CD4-positive, alpha-beta T cell treated with Interleukin-6 at 100 ng/mL for 8 hours (primary cell): ENCODE measurements at regions not wholly inside any gene's neighbourhood (a gene's known extent, or its start where the extent isn't known, plus 50 kb on each side); places are given as distances from the start of the nearest gene placed in this dataset.
"Not testable (repeated sequence)": the region's sequence is repeated elsewhere in the genome, so short reads cannot be mapped to it uniquely, and the experiment has no call there.

Source experiments
- DNase-seq: peaks from one replicate; pipeline ENCODE4 v3.0.0-alpha.2; 2020; ENCODE audit warnings: mixed read lengths, low spot score

DNA sequence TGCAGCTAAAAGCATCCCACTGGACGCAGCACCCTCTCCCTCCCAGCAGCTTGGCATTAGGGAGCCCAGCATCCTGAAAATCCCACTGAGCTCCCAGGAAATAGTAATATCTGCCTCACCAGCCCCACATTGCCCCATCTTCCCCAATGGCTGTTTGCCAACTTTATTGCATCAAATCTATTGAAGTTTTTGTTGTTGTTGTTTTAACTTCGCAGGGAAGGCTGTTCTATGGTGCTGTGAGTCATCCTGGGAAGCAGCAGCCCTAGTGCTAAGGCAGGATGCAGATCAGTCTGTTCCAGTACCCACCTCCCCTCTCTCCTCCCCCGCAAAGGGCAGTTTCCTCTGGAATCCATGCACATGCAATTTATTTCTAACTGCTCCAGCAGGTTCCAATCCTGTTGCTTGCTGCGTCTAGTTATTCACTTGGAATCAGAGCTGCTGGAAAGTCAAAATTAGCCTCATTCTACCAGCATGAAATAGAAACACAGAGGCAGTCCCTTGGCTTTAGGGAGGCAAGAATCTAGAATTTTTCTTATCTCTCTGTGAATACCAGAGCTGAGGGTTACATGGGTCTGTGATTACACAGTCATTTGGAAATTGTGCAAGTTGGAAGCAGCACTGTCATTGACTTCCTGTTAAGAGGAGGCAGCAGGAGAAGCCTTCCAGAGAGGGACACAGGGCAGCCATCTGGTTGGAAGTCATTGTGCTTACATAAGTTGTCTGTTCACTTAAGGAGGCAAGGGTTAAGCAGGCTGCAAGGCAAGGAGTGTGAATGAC is 115.9 kb upstream of the CACUL1 start:
- no peak for DNase-seq

DNA sequence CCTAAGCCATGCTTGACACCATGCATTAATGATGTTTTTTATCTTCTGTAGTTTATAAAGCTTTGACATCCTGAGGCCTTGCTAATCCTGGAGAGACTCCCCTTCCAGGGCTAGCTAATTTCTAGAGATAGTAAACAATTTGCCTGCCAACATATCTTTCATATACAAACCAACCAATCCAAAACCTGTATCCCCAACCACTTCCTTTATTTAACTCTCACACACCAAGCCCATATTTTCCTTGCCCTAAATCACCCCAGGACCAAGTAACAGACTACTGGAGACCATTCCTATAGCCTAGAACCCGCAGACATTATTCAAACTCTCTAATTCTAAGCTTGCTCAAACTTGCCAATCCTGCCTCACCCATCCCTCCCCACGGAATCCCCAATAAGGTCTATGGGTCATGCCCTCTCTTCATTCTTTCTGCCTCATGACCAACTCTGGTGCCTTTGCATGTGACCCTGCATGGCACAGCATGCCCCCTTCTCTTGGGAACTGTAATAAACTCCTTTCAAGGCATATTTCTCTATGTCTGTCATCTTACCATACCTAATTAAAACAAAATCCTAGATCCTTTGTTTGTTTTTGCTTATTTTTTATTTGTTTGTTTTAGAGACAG is 116.6 kb upstream of the CACUL1 start:
- no peak for DNase-seq

DNA sequence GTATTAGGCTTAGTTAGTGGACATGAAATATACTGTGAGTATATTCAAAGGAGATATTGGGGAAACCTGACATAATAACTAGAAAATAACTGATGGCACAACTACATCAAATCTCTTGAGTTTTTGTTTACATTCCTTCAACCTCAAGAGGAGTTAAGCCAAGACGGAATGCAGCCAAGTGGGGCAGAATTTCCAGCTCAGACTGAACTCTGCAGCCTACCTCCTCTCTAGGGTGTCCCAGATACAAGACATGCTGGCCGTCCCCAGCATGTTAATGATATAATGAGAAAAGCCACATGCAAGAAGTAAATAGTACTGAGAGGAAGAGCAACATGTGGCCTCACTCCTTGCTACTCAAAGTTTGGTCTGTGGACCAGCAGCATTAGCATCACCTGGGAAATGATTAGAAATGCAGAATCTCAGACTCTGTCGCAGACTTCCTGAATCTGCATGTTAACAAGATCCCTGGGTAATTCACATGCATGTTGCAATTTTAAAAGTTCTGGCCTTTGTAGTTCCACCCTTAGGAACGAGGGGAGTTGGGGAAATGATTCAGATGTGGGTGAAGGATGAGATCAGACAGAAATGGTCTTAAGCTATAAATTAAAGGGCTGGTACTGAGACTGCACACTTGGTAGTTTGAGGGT is 118.4 kb upstream of the CACUL1 start:
- no peak for DNase-seq

DNA sequence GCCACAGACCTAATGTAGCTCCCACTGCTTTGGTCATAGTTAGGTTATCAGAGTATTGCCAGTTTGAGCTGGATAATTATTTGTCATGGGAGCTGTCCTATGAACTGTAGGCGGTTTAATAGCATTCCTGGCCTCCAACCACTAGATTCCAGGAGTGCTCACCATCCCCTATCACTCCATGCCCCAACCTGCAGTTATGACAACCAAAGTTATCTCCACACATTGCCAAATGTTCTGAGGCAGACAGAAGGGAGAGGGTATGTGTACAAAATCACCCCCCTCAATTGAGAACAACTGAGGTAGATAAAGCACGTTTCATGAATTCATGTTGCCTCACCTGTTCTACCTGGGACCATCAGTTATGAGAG is 119.0 kb upstream of the CACUL1 start:
- DNase-seq = no peak

DNA sequence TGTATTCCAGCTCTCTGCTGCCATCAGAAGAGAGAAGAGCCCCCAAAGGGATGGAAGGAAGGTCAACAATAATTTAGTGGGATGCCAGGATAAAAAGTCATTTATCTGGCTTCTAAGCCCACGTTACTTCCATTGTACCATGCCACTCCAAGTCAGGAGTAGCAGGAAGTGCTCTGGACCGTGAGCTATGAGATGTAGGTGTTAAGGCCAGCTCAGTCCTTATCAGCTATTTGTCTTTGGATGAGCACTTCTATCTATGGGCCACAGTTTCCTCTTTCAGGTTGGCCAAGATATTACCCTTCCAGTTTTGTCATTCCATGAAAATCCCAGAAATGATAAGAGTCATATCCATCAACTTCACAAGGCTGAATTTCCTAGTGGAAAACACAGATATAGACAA is 119.4 kb upstream of the CACUL1 start:
- no peak for DNase-seq

DNA sequence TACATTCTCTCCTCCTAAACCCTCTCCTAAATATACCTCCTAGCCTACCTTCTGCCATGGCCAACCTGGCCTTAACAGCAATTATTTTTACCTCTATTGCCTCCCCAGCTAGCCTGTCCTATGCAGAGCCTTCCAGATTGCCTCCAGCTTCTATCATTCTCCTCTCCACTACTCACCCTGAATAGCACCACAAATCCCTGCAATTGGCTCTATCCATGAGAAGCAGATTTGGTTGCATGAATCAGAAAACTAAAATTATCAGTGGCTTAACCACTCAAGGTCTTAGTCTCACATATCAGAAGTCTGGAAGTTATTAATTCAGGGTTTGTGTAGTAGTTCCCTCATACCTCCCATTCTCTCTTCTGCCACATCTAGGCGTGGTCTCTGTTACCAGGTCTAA is 120.3 kb upstream of the CACUL1 start:
- DNase-seq = no peak

DNA sequence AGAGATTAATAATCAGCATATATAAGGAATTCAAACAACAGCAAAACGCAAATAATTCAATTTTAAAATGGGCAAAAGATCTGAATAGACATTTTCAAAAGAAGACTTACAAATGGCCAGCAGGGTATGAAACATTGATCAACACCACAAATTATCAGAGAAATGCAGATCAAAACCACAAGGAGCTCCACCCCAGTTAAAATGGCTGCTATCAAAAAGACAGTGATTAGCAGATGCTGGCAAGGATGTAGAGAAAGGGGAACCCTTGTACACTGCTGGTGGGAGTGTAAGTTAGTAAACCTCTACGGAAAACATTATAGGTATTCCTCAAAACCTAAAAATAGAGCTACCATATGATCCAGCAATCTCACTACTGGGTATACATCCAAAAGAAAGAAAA is 128.0 kb upstream of the CACUL1 start:
- DNase-seq = no peak

DNA sequence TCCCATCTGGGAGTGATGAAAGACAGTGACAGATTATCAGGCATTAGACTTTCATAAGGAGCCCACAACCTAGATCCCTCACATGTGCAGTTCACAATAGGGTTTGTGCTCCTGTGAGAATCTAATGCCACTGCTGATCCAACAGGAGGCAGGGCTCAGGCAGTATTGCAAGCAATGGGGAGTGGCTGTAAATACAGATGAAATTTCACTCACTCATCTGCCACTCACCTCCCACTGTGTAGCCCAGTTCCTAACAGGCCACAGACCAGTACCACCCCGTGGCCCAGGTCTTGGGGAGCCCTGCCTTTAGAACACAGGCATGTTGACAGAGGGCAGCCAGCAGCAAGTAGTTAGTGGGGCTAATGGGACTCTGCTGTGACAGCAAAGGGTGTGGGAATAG is 137.3 kb upstream of the NANOS1 start:
- no peak for DNase-seq

DNA sequence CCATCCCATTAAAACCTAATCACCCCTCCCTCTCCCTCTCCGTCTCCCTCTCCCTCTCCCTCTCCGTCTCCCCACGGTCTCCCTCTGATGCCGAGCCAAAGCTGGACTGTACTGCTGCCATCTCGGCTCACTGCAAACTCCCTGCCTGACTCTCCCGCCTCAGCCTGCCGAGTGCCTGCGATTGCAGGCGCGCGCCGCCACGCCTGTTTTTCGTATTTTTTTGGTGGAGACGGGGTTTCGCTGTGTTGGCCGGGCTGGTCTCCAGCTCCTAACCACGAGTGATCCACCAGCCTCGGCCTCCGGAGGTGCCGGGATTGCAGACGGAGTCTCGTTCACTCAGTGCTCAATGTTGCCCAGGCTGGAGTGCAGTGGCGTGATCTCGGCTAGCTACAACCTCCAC is 134.6 kb upstream of the NANOS1 start:
- DNase-seq = not testable (repeated sequence)

DNA sequence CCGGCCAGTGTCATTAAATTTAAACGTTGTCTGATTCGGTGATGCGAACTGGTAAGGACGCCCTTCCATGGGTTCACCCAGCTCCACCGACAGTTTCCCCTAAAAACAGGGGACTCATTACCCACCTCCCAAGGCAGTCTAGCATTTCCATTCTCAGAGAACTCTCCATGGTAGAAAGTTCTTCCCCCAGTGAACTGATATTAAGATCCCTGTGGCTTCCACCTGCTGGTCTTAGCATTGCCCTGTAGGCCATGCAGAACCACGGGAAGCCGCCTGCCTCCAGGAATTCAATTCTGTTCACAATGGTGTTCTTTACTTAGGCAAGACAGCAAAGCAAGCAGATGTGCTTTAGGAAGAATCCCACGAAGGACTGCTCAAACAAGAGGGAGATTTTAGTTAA is 128.9 kb upstream of the NANOS1 start:
- no peak for DNase-seq

DNA sequence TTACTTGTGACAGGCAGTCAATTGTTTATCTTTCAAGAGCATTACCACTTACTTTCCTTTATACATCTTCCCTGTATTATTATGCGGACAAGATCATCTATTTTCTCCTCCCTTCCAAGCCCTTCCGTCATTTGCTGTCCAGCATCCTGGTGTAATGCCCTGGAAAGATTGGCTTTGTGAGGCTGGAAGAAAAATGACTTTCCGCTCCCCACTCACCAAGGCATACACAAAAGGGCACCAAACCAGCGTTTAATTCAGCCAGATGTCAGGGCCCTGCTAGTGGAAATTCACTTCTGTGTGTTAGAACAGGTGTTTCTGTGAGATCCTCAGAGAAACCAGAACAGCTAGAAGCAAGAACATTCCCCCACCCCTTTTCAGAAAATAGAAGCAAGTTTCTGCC is 128.1 kb upstream of the NANOS1 start:
- DNase-seq = no peak

DNA sequence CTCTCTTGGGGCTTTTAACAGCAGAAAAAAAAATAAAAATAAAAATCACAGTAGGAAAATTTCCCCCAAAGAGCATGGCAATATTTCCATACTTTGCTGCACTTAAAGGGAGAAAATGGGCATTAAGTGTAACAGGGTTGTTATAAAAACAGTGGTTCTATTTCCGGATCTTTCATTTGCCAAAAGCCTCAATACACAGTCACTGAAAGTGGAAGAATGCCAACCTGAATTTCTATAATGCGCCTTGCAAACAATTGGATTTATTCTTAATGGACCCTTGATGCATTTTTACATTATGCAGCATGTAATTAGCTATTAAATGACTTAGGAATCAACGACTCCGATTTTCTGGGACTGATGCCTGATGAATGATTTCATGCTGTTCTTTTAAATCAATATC is 127.6 kb upstream of the NANOS1 start:
- no peak for DNase-seq

DNA sequence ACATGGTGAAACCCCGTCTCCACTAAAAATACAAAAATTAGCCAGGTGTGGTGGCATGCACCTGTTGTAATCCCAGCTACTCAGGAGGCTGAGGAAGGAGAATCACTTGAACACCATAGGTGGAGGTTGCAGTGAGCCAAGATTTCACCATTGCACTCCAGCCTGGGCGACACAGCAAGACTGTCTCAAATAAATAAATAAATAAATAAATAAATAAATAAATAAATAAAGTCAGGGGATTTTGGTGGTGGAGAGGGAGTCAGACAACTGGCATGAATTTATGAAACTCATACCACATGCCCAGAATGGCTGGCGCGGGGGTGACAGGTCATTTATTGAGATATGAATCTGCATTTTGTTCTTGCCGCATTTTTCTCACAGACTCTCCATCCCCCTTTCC is 126.9 kb upstream of the NANOS1 start:
- not testable (repeated sequence) for DNase-seq

DNA sequence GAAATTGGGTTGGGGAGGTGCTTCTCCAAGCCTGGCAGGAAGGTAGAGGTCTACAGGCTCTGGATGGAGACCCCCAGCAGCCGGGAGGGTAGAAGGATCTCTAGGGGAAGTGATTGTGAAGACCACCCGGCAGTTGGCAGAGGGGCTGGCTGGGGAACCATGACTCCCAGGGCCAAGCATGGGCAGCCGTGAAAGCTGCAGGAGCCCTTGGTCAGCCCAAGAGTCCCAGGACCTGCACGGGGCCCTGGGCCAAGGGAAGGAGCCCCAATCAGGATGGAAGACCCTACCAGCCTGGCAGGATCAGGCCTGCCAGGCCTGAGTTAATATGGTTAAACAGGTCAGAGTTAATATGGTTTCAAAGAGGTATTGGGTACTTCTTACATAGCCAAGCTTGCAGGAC is 126.3 kb upstream of the NANOS1 start:
- DNase-seq = no peak

DNA sequence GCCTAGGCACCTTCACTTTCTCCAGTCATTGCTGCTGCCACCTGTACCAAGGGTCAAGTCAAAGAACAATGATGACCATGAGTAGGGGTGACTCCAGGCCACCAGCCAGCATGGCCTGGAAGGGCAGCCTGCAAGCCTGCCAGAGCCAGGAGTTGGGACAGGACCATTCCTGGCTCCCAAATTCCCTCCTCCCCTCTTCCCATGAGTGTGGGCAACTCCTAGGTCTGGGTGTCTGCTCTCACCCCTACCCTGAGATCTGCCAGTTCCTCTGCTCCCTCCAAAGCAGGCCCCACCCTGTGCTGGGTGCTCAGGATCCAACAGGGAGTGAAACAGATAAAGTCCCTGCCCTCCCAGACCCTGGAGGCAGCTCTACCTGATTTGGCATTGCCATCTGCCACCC is 125.8 kb upstream of the NANOS1 start:
- DNase-seq = no peak

DNA sequence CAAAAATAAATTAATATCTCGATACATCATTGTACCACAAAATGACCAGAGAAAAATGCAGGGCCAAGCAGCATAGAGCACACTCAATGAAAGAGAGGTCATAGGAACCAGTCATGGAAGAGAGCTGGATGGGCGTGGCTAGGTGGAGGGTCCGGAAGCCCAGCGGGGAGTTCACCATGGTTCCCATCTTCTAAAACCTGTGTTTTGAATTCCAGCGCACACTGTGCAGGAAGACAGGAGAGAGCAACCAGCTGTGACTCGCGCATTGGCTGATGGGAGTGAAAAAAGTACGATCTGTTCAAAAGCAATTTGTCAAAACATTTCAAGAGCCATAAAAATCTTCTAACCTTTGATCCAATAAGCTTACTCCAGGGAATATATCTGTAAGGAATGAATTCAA is 125.2 kb upstream of the NANOS1 start:
- no peak for DNase-seq

DNA sequence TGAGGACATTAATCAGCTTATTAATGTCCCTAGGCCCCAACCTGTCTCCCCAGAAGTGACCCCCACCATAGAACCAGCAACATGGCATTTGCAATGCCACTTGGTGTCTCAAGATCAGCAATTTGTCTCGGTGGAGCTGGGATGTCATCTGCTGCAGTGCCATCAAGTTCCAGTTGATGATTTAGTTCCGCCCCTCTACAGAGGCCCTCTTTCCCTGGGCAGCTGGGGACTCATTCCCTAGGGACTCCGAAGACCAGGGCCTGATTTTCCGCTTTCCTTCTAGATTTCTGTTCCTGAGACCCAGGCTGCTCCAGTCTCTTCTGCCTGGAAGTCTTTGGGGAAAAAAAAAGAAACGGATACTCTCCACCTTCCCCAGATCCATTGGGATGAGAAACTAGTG is 122.5 kb upstream of the NANOS1 start:
- DNase-seq = no peak

DNA sequence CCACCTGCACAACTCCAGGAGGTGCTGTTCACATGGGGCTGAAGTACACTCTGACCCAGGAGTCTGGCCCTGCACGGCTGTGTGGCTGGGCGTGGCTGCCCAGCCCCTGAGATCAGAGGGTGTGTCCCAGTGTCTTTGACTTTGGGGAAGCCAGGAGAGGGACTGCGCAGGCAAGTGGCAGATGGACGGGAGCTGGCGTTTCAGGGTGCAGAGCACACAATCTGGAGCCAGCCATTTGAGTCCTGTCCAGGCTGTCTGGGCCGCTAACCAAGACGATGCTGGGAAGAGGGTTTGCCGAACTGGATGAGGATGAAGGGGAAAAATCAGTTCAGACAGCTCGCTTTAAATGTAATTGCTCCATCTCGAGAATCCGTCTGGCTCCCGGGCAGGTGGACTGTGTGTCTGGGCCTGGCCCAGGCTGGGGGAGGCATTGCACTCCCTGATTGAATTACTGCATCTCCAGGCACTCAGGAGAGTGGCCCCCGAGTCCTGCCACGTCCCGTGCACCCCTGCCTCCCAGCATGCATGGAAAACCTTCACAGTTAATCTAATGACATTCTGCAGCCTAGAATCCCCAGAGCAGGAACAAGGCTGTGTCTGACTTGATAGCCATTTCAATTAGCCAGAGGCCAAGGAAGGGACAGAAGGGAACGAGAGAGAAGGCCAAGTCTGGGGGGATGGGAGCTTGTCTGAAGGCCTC is 120.8 kb upstream of the NANOS1 start:
- DNase-seq = no peak

DNA sequence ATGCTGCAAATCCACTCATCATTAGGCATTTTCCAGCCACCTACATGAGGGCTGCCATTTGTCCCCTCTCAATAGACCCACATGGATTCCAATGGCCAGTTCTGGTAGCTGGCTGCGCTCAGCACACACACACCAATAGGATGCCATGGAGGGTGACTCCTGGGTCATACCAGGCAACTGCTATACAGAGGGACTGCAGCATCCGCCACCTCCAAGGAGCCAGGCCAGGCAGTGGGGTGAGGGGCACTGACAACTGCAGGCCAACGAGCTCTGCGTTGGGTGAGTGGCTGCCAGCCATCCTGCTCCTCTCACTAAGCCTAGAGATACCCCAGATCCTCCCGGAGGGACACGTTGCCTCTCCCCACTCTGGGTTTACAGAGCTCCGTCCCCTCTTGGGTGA is 118.8 kb upstream of the NANOS1 start:
- DNase-seq = no peak

DNA sequence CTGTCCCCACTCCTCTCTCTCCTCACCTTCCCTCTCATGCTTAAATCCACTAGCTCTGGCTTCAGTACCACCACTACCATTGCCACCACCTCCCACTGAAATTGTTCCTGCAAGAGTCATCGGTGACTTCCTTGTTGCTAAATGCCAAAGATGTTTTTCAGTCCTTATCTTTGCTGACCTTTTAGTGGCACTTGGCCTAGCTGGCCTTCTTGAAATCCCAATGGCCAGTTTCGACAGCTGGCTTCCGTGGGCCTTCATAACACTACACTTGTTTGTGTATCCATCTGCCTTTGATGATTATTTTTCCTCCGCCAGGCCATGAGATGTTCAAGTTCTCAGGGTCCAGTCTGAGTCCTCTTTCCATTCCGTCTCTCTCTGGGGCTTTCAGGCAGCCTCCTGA is 118.2 kb upstream of the NANOS1 start:
- no peak for DNase-seq

DNA sequence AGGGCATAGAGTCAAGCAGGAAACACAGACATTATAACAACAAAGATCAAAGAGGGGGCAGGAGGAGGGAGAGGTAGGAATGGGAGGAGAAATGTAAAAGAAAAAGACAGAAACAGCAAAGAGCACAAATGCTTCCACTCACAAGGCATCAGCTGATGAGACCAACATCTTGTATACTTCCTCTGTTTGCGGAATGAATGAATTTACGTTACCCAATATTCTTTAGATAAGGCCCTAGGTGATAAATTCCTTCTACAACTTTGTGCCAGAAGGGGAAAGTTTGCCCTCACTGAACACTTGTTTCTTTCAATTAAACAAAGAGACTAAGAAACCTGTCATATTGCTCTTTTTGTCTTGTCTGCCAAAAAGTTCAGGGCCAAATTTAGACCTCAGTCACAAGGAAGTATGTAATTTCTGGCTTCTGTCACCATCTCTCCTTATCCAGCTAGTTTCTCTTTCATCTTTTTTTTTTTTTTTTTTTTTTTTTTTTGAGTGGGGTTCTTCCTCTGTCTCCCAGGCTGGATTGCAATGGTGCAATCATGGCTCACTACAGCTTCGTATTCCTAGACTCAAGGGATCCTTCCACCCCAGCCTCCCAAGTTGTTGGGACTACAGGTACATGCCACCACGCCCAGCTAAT is 116.4 kb upstream of the NANOS1 start:
- no peak for DNase-seq

DNA sequence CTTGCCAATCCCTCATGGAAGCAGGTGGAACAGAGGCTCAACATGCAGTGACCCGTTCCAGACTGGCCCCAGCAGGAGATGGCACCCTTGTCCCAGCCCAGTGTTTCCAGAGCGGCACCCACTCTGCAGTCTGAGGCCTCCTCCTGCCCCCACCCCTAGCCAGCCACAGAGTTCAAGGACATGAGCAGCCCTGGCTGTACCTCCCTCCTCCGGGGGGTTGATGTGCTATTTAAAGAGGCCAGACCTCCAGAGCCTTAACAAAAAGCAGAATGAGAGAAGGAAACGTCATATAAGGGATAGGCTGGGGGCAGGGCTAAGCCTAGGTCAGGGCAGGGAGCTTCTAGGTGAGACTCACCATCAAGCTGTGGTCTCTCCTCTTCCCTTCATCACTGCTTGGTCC is 115.7 kb upstream of the NANOS1 start:
- DNase-seq = no peak

DNA sequence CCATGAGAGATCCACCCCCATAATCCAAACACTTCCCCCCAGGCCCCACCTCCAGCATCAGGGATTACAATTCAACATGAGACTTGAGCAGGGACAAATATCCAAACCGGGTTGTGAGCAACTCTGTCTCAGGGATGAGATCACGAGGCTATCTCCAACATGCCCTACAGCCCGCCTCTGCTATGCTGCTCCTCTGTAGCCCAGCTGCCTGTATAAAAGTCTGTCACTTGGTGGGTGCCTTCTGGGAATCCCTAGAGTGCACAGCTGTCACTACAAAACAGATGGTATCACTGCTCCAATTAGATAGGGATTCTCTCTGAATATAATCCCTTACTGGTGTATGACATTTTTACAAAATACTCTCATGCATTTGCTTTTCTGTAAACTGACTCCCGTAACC is 114.9 kb upstream of the NANOS1 start:
- no peak for DNase-seq
